HFFc6 (cell line): ENCODE measurements at regions not wholly inside any gene's neighbourhood (a gene's known extent, or its start where the extent isn't known, plus 50 kb on each side); places are given as distances from the start of the nearest gene placed in this dataset.

ENCODE experiments used
- DNase-seq: peaks from one replicate; pipeline ENCODE4 v3.0.0-alpha.2; 2018
- H3K27ac Mint-ChIP-seq: 2 replicates; pipeline ENCODE4 v1.8.0; 2020; ENCODE audit warnings: mild to moderate bottlenecking, mixed read lengths
- H3K27me3 Mint-ChIP-seq: 2 replicates; pipeline ENCODE4 v1.8.0; 2021; ENCODE audit warnings: mild to moderate bottlenecking, moderate library complexity, mixed read lengths; ENCODE audit not compliant: insufficient read depth
- H3K36me3 Mint-ChIP-seq: 2 replicates; pipeline ENCODE4 v1.8.0; 2021; ENCODE audit warnings: low read depth, mixed read lengths
- H3K4me1 Mint-ChIP-seq: 2 replicates; pipeline ENCODE4 v1.8.0; 2020; ENCODE audit warnings: low read depth, mixed read lengths
- H3K4me3 Mint-ChIP-seq: 2 replicates; pipeline ENCODE4 v1.8.0; 2020; ENCODE audit warnings: mild to moderate bottlenecking, moderate library complexity, mixed read lengths
- H3K9me3 Mint-ChIP-seq: 2 replicates; pipeline ENCODE4 v1.8.0; 2020; ENCODE audit warnings: mild to moderate bottlenecking, mixed read lengths
- TF ChIP-seq, protein P1 (sequence below): fragments of 200-600 bp; sonication (generic); IDR thresholded peaks from 2 replicates; pipeline ENCODE4 v1.5.0; 2021; ENCODE audit warnings: antibody characterized with exemption, mild to moderate bottlenecking

- H3K9me3 Mint-ChIP-seq: no peaks in the 10 kb centered on the region; the same call in 1 of the 2 replicates
- TF ChIP-seq, protein P1, sequence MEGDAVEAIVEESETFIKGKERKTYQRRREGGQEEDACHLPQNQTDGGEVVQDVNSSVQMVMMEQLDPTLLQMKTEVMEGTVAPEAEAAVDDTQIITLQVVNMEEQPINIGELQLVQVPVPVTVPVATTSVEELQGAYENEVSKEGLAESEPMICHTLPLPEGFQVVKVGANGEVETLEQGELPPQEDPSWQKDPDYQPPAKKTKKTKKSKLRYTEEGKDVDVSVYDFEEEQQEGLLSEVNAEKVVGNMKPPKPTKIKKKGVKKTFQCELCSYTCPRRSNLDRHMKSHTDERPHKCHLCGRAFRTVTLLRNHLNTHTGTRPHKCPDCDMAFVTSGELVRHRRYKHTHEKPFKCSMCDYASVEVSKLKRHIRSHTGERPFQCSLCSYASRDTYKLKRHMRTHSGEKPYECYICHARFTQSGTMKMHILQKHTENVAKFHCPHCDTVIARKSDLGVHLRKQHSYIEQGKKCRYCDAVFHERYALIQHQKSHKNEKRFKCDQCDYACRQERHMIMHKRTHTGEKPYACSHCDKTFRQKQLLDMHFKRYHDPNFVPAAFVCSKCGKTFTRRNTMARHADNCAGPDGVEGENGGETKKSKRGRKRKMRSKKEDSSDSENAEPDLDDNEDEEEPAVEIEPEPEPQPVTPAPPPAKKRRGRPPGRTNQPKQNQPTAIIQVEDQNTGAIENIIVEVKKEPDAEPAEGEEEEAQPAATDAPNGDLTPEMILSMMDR: no peak
- peaks cover 4% of the 10 kb centered on the region; the same call in 1 of the 2 replicates for H3K27me3 Mint-ChIP-seq
- DNase-seq: no peak
- H3K36me3 Mint-ChIP-seq: no peaks in the 10 kb centered on the region
- peaks cover 11% of the 10 kb centered on the region; the same call in 1 of the 2 replicates for H3K4me1 Mint-ChIP-seq
- no peak overlapping the region for H3K4me3 Mint-ChIP-seq
- no peak overlapping the region for H3K27ac Mint-ChIP-seq
Observed at GRCh38 chr15:96559087-96559486, 228.6 kb downstream of the NR2F2 start.

DNA sequence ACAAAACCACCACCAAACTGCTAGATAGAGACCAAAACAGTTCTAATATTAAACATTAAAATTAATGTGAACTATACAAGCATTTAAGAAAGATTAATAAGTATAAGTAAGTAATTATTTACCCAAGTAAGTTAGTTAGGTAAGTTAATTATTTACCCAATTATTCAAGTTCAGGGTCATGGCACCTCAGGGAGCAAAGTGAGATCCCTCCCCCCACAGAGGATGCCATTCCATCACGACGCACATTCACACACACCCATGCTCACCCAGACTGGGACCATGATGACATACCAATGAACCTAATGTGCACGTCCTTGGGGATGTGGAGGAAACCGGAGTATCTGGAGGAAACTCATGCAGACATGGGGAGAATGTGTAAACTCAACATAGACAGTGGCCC is 229.1 kb downstream of the NR2F2 start:
- TF ChIP-seq, protein P1: no peak
- H3K9me3 Mint-ChIP-seq: no peaks in the 10 kb centered on the region; the same call in 1 of the 2 replicates
- H3K4me3 Mint-ChIP-seq: no peak overlapping the region
- no peaks in the 10 kb centered on the region for H3K36me3 Mint-ChIP-seq
- DNase-seq: no peak
- peaks cover 4% of the 10 kb centered on the region; the same call in 1 of the 2 replicates for H3K27me3 Mint-ChIP-seq
- no peak overlapping the region for H3K27ac Mint-ChIP-seq
- peaks cover 8% of the 10 kb centered on the region; the same call in 1 of the 2 replicates for H3K4me1 Mint-ChIP-seq

DNA sequence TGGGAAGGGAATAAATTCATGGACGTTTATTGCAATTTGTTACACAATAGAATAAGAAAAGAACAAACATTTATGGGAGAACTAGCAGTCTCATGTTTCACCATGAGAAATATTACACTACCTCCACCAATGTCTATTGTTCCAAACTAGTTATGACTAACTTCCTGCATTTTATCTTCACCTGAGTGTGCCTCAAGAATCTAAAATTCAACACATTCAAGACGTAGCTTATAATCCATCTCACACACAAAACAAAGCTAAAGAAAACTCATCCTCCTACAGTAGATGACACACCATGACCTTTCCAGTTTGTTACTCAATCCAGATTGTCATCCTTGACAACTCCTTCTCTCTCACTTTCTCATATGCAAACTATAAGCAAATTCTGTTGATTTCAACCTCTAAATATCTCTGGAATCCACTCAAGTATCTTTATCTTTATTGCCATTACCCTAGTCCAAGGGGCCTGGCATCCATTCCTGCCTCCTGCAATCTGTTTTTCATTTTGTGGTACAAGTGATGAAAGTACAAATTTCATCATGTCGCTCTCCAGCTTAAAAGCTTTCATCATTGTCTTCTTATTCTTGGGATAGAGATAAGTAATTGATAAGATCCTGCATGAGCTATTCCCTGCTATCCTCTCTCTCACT is 229.9 kb downstream of the NR2F2 start:
- Mint-ChIP-seq H3K36me3 (no peaks in the 10 kb centered on the region), H3K9me3 (no peaks in the 10 kb centered on the region; the same call in 1 of the 2 replicates), H3K4me1 (peaks cover 8% of the 10 kb centered on the region; the same call in 1 of the 2 replicates), H3K27ac (no peak overlapping the region), H3K4me3 (no peak overlapping the region), H3K27me3 (peaks cover 4% of the 10 kb centered on the region; the same call in 1 of the 2 replicates)
- DNase-seq: no peak
- TF ChIP-seq, protein P1: no peak

- Mint-ChIP-seq H3K36me3 (no peaks in the 10 kb centered on the region), H3K4me3 (no peak overlapping the region), H3K27ac (no peak overlapping the region), H3K27me3 (peaks cover 4% of the 10 kb centered on the region; the same call in 1 of the 2 replicates), H3K9me3 (no peaks in the 10 kb centered on the region; the same call in 1 of the 2 replicates), H3K4me1 (peaks cover 8% of the 10 kb centered on the region; the same call in 1 of the 2 replicates)
- no peak for DNase-seq
- TF ChIP-seq, protein P1: no peak
Observed at GRCh38 chr15:96561593-96561992, 231.1 kb downstream of the NR2F2 start.

- Mint-ChIP-seq H3K27me3 (peaks cover 4% of the 10 kb centered on the region; the same call in 1 of the 2 replicates), H3K27ac (no peak overlapping the region), H3K9me3 (no peaks in the 10 kb centered on the region; the same call in 1 of the 2 replicates), H3K36me3 (no peaks in the 10 kb centered on the region), H3K4me1 (peaks cover 8% of the 10 kb centered on the region; the same call in 1 of the 2 replicates), H3K4me3 (no peak overlapping the region)
- TF ChIP-seq, protein P1: no peak
- DNase-seq: no peak
Observed at GRCh38 chr15:96564546-96564945, 234.0 kb downstream of the NR2F2 start.
